Adipose tissue (tissue), 3 donors: ENCODE measurements at regions not wholly inside any gene's neighbourhood (a gene's known extent, or its start where the extent isn't known, plus 50 kb on each side); places are given as distances from the start of the nearest gene placed in this dataset.

Experiments used
- H3K27ac ChIP-seq: one replicate; pipeline ENCODE4 v1.5.1; 2013; ENCODE audit warnings: low read depth, low read length
- WGBS, 3 donors: extraction: QIAGEN DNeasy Blood & Tissue Kit; methylation state at CpG; one replicate each; pipeline ENCODE4 v1.1.7; 2013; 5-methylcytosine and 5-hydroxymethylcytosine counted together
- donor health status: healthy with polysubstance abuse.
- donor health status: Bipolar disorder and iron deficiency.
- donor health status: healthy.

GRCh38 chr17:77489239-77489892 is 348.6 kb downstream of the SEC14L1 start:
- no peak overlapping the region for H3K27ac ChIP-seq
- WGBS, 3 donors, result 84 to 89% (median 85%) methylated on average over 19 of the region's 19 CpGs

GRCh38 chr17:77489893-77490255 is 349.1 kb downstream of the SEC14L1 start:
- H3K27ac ChIP-seq, result no peak overlapping the region
- WGBS, 3 donors, result 44 to 68% (median 48%) methylated on average over 11 of the region's 11 CpGs

GRCh38 chr17:77490361-77491183 is 349.8 kb downstream of the SEC14L1 start:
- H3K27ac ChIP-seq, result no peak overlapping the region
- 85 to 88% (median 86%) methylated on average over 27 of the region's 27 CpGs for WGBS, 3 donors

- WGBS, 3 donors, result 85 to 90% (median 87%) methylated on average over 16 of the region's 16 CpGs
- H3K27ac ChIP-seq, result no peak overlapping the region
Measured at GRCh38 chr17:77491921-77492445, 351.2 kb downstream of the SEC14L1 start.

DNA sequence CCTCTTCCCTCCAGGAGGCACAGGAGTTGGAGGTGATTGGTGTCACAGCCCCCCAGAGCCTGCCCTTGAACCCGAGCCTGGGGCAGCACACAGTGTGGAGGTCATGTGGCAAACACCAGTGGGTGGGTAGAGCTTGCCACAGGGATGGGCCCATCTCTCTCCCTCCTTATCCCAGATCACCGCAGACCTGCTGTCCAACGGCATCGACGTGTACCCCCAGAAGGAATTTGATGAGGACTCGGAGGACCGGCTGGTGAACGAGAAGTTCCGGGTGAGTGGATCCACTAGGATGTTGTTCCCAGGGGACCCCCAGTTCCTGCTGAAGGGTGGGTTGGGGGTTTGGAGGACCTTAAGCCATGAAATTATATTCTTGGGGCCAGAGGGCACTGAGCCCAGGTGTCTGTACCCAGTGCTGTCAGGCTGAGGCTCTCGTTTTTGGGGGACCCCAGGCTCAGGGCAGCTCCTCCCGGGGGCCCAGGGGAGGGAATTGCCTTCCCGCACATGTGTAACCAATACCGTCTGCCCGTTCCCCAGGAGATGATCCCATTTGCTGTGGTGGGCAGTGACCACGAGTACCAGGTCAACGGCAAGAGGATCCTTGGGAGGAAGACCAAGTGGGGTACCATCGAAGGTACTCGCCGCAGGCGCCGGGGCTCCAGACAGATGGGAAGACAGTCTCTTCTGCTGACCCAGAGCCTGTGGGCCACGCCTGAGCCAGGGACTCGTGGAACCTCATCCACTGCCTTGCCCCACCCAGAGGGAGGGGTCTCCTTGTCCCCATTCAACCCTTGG is 351.9 kb downstream of the SEC14L1 start:
- no peak overlapping the region for H3K27ac ChIP-seq
- 89 to 90% (median 90%) methylated on average over 23 of the region's 23 CpGs for WGBS, 3 donors

DNA sequence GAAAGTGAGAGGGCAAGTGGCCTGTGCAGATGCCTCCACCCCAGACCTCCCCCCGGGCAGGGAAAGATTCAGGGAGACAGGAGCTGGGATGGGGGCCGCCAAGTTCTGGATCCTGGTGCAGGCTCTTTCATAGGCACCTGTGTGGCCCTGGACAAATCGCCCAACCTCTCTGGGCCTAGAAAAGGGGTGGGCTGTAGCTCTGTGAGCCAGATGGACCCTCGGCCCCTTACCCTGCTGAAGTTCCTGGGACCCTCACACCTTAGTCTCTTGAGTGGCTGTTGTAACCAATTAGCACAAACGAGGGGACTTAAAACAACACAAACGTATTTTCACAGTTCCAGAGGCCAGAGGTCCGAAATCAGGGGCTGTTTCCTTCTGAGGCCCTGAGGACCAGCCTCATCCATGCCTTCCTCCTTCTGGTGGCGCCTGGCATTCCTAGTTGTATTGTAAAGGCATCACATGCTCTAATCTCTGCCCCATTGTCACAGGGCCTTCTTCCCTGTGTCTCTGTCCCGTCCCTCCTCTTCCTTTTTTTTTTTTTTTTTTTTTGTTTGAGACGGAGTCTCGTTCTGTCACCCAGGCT is 352.6 kb downstream of the SEC14L1 start:
- no peak overlapping the region for H3K27ac ChIP-seq

GRCh38 chr17:77493901-77494663 is 353.3 kb downstream of the SEC14L1 start:
- H3K27ac ChIP-seq, result no peak overlapping the region
- 69 to 86% (median 71%) methylated on average over 9 of the region's 9 CpGs for WGBS, 3 donors

More for the DNA sequence above, 352.6 kb downstream of the SEC14L1 start:
- 74 to 89% (median 76%) methylated on average over 11 of the region's 11 CpGs for WGBS, 3 donors

- WGBS, 3 donors, result 31 to 35% (median 33%) methylated on average over 18 of the region's 18 CpGs
- no peak overlapping the region for H3K27ac ChIP-seq
Measured at GRCh38 chr17:77494664-77495435, 354.1 kb downstream of the SEC14L1 start.

- H3K27ac ChIP-seq, result no peak overlapping the region
- WGBS, 3 donors, result 92 to 94% (median 93%) methylated on average over 11 of the region's 11 CpGs
Measured at GRCh38 chr17:77495575-77495974, 354.8 kb downstream of the SEC14L1 start.

- no peak overlapping the region for H3K27ac ChIP-seq
- WGBS, 3 donors, result 94 to 95% (median 94%) methylated on average over 12 of the region's 12 CpGs
Measured at GRCh38 chr17:77496401-77496801, 355.6 kb downstream of the SEC14L1 start.

DNA sequence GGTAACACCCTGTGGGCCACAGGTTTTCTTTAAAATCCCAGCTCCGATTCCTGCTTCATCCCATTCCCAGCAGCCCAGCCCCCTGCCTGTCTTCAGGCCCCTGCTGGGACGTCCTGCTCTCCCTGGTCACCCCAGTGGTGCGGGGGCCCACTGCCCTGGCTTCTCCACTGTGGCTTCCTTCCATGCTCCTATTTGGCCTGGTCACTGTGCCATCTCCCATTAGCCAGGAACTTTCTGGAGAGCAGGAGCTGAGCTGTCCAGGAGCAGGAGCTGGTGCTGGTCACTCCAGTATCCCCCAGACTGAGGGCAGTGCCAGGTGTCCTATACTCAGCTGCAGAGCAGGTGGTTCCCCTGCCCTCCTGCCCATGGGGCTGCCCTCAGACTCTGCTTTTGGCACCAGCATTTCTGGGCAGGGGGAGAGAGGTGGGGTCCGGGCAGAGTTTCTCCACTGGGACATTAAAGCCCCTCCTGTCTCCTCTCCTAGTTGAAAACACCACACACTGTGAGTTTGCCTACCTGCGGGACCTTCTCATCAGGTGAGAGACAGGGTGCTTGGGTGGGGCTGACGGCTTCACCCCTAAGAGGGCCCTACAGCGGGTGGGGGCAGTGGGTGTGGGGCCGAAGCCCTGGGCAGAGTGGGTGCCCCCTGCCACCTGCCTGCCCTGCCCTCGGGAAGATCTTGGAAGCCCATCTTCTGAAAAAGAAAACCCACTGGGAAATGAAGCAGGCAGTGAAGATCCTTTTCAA is 356.2 kb downstream of the SEC14L1 start:
- no peak overlapping the region for H3K27ac ChIP-seq
- WGBS, 3 donors, result 92 to 95% (median 93%) methylated on average over 9 of the region's 9 CpGs

- H3K27ac ChIP-seq, result no peak overlapping the region
- WGBS, 3 donors, result 89 to 96% (median 94%) methylated on average over 8 of the region's 8 CpGs
Measured at GRCh38 chr17:77497578-77497934, 356.8 kb downstream of the SEC14L1 start.

DNA sequence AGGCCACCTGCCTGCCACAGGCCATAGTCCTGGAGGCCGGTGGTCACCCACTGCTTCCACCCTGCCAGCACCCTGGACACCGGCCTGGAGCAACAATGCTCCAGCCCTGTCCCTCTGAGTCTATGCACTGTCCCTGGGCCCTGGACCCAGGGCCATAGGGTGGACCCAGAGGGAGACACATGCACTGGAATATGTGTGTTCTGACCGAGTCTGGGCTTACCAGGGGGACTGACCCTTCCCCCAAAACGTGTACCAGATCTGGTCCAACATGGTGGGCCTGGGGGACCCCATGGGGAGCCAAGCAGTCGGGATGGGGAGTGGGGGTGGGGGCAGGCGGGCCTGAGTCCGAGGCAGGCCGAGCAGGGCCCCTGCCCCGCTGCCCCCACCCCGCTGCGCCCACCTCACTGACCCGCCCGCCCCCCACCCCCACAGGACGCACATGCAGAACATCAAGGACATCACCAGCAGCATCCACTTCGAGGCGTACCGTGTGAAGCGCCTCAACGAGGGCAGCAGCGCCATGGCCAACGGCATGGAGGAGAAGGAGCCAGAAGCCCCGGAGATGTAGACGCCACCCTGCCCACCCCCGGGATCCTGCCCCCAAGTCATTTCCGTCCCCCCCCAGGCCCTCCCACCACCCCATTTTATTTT is 357.4 kb downstream of the SEC14L1 start:
- WGBS, 3 donors, result 88 to 91% (median 89%) methylated on average over 24 to 25 of the region's 25 CpGs
- H3K27ac ChIP-seq, result no peak overlapping the region

DNA sequence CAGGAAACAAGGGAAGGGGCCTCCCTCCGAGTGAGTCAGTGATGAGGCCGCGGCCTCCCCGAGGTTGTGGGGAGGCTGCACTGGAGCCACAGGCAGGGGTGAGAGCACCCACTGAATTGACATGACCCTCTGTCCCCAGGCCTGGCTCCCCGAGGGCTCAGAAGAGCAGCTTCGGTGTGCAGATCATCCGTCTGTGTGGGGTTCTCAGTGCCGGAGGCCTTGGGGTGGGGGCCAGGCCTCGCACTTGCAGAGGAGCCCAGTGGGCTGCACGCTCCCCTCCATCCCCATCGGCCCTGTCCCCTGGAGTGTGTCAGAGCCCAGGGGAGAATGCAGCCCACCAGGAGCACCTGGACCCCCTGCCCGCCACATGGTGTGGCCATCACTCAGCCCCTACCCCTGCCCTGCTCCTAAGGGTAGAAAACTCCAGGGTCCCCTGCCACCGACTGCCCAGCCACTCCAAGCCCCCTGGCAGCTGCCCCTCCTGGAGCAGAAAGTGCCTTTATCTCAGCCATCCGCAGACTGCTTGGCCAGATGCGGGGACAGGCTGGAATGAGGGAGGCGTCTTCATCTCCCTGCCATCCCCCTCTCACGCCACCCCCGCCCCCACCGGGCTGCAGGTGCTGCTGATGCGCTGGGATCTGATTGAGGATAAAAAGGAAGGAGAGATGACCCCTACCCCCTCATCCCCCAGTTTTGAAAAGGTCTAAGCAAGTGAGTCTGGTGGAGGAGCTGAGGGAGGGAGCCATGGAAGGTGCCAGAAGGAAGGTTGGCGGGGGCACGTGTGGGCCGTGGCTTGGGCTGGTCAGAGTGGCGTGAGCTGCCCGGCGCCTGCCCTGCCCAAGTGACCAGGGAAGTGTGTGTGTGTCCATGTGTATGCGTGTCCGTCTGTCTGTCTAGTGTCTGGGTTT is 358.3 kb downstream of the SEC14L1 start:
- no peak overlapping the region for H3K27ac ChIP-seq
- WGBS, 3 donors, result 91 to 95% (median 93%) methylated on average over 25 to 28 of the region's 28 CpGs

GRCh38 chr17:77499699-77500435 is 359.1 kb downstream of the SEC14L1 start:
- no peak overlapping the region for H3K27ac ChIP-seq
- WGBS, 3 donors, result 89 to 91% (median 90%) methylated on average over 14 of the region's 14 CpGs
